ENCODE measurements at regions not wholly inside any gene's neighbourhood (a gene's known extent, or its start where the extent isn't known, plus 50 kb on each side); places are given as distances from the start of the nearest gene placed in this dataset.
"Not testable (repeated sequence)": the region's sequence is repeated elsewhere in the genome, so short reads cannot be mapped to it uniquely, and the experiment has no call there.

DNA sequence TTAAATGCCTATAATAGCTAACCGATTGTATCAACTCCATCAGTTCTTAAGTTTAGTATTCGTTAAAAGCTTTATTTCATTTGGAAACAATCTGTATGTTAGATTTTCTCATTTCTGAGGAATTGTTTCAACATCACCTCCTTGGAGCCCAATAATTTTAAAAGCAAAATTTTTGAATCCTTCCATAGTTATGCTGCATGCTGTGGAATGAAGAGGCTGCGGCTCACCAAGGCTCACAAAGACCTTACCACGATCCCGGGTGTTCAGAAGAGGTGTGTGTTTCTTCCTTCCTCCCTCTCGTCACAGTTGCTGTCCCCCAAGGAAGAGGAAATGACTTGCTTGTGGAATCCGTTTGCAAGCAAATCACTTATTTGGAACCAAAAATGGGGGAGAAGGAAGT is 143.8 kb downstream of the FGF1 start:
- no peak for DNase-seq (ENCODE audit: low read depth in 2 of 3, low spot score in 1 of 3)

GRCh38 chr5:142540922-142541422 is 144.9 kb downstream of the FGF1 start:
- no peak for DNase-seq (ENCODE audit: low read depth in 2 of 3, low spot score in 1 of 3)

- no peak for DNase-seq (ENCODE audit: low read depth in 2 of 3, low spot score in 1 of 3)
These were observed 146.6 kb downstream of the FGF1 start for GRCh38 chr5:142539154-142539740.

- no peak for DNase-seq (ENCODE audit: low read depth in 2 of 3, low spot score in 1 of 3)
These were observed 148.0 kb downstream of the FGF1 start for GRCh38 chr5:142537938-142538337.

DNA sequence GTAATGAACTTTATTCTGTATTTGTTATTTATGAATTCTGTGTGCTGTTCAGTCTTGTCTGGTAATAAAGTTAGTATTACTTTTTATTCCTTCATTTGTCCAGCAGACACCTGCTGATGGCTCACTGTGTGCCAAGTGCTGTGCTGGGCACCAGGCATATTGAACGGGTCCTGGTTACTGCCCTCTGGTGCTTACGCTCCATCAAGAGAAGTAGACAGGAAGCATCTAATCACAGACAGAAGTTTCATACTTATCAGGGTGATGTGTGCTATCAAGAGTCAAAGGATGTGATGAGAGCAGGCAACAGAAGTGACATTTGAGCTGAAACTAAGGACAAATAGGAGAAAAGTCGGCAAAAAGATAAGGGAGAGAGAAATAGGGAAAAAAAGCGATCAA is 153.1 kb downstream of the FGF1 start:
- no peak for DNase-seq (ENCODE audit: low read depth in 2 of 3, low spot score in 1 of 3)

GRCh38 chr5:142531977-142532780 is 153.7 kb downstream of the FGF1 start:
- DNase-seq (ENCODE audit: low read depth in 2 of 3, low spot score in 1 of 3): no peak

GRCh38 chr5:142530904-142531303 is 155.0 kb downstream of the FGF1 start:
- no peak for DNase-seq (ENCODE audit: low read depth in 2 of 3, low spot score in 1 of 3)

- DNase-seq (ENCODE audit: low read depth in 2 of 3, low spot score in 1 of 3): no peak
These were observed 156.1 kb downstream of the FGF1 start for GRCh38 chr5:142529626-142530278.

DNA sequence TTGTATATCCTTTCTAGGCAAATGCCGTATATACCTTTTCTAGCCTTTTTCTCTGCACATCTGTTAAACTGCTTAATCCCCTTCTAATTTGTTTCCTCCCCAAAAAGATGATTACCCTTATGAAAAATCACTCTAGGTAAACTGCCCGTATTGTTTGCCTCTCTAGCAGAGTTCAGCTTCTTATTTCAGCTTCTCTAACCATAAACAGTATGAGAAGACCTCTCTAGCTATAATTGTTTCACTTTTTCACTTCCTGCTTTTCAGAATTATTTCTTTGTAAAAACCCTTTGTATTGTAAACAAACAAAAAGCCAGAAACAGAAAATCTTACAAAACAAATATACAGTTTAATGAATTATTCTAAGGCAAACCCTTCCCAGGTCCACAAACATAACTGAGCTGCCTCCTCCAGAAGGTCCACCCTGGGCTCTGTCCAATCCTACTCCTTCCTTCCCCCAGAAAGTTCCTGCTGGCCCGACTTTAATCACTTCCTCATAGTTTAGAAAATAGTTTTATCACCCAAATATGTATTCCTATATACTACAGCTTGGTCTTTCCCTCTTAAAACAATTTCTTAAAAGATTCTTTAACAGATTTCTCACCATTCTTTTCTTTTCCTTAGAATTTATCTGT is 158.1 kb downstream of the FGF1 start:
- no peak for DNase-seq (ENCODE audit: low read depth in 2 of 3, low spot score in 1 of 3)

DNA sequence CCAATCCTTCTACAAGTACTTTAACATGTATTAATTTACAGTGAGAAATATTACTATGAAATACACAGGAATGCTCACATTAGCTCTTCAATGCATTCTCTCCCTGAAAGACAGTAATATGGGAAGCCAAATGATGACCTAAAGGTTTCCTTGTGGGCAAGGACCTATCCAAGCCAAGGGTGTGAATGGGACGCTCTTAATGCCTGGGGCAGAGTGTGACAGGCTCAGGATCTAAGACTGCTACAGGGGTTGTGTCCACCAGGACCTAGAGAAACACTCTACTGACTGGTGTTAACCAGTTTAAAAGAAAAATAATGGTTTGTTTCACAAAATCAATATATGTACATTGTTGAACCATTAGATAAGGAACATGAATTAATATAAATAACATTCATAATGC is 158.7 kb downstream of the FGF1 start:
- no peak for DNase-seq (ENCODE audit: low read depth in 2 of 3, low spot score in 1 of 3)

- no peak for DNase-seq (ENCODE audit: low read depth in 2 of 3, low spot score in 1 of 3)
These were observed 162.9 kb downstream of the FGF1 start for GRCh38 chr5:142522983-142523382.

DNA sequence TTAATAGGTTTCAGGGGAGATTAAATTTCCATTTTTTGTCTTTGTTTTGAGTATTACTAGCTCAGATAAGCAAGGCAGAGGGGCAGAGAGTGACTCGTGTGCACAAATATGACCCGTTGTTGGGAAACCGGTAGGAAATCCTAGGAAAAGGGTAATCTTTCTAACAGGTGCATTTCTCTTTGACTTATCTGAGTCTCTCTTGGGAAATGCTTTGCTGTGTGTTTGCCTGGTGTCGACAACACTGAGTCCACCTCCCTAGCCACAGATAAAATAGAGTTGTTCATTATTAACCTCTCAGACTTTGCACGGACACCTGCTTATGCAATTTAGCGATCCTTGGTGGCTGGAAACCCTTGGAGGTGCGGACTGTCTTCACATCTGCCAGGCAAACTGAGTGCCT is 164.2 kb downstream of the FGF1 start:
- no peak for DNase-seq (ENCODE audit: low read depth in 2 of 3, low spot score in 1 of 3)

DNA sequence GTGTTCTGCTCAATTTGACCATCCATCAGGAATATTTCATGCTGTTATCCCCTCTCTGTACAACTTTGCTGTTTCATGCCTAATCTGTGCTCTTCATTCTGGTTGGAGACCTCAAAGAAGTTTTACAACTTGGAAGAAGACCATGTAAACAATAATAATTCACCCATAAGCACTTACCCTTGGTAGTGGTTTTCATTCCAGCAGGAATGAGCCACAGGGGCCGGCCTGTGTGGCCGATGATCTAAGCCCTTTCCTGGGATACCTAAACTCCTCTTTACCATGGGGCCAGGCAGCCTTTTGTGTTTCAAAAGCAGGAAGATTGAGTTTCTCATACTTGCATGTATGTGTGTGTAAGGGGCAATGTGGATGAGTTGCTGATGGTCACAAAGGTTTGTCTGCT is 165.0 kb downstream of the FGF1 start:
- DNase-seq (ENCODE audit: low read depth in 2 of 3, low spot score in 1 of 3): no peak

DNA sequence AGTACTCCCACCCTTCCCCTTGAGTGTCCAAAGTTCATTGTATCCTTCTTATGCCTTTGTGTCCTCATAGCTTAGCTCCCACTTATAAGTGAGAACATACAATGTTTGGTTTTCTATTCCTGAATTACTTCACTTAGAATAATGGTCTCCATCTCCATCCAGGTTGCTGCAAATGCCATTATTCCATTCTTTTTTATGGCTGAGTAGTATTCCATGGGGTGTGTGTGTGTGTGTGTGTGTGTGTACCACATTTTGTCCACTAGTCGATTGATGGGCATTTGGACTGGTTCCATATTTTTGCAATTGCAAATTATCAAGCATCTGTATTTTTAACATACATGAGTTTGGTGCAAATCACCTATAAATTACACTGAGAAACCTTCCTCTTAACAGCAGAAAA is 166.0 kb downstream of the FGF1 start:
- DNase-seq (ENCODE audit: low read depth in 2 of 3, low spot score in 1 of 3): not testable (repeated sequence)

GRCh38 chr5:142517840-142518239 is 168.1 kb downstream of the FGF1 start:
- DNase-seq (ENCODE audit: low read depth in 2 of 3, low spot score in 1 of 3): no peak

- DNase-seq (ENCODE audit: low read depth in 2 of 3, low spot score in 1 of 3): no peak
These were observed 169.2 kb downstream of the FGF1 start for GRCh38 chr5:142516732-142517131.

DNA sequence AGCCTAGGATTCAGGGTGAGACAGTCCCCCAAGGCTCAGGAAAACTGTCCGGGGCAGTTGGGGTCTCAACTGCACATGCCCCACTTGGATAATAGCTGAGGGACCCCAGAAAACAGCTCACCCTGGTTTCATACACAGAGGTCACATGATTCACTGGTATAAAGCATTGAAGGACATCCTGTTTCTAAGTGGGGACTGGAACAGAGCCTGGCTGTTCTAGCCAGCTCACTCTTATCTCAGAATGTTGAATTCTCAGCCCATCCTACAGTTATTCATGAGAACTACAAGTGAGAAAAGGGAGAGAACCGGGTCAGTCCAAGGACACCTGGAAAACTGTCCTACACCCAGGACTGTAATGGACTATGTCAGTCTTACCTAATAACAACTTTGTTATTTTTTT is 170.9 kb downstream of the FGF1 start:
- DNase-seq (ENCODE audit: low read depth in 2 of 3, low spot score in 1 of 3): no peak

- DNase-seq (ENCODE audit: low read depth in 2 of 3, low spot score in 1 of 3): no peak
These were observed 171.7 kb downstream of the FGF1 start for GRCh38 chr5:142514196-142514595.

- no peak for DNase-seq (ENCODE audit: low read depth in 2 of 3, low spot score in 1 of 3)
These were observed 173.5 kb downstream of the FGF1 start for GRCh38 chr5:142512043-142513042.

DNA sequence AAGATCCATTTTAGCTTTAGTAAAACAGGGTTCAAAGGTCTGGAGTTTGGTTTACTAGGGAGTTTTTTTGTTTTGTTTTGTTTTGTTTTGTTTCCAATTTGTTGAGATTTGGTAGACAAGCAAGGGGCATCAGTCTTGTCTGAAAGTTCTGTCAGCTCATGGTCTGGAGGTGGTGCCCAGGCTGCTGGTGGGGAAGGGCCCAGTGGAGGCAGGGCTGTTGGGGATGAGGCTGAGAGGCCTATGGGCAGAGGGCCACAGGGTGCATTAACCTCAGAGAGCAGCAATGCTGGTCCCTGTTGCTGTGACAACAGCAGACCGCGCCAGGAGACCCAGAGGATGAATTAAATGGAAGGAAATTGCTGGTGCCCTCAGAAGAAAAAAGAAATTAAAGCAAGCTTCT is 174.5 kb downstream of the FGF1 start:
- DNase-seq (ENCODE audit: low read depth in 2 of 3, low spot score in 1 of 3): no peak

GRCh38 chr5:142509026-142509425 is 176.9 kb downstream of the FGF1 start:
- no peak for DNase-seq (ENCODE audit: low read depth in 2 of 3, low spot score in 1 of 3)
